GM18909 (cell line): ENCODE measurements at regions not wholly inside any gene's neighbourhood (a gene's known extent, or its start where the extent isn't known, plus 50 kb on each side); places are given as distances from the start of the nearest gene placed in this dataset.
"Not testable (repeated sequence)": the region's sequence is repeated elsewhere in the genome, so short reads cannot be mapped to it uniquely, and the experiment has no call there.

Experiments used
- ATAC-seq: cut with Tn5 transposase; IDR thresholded peaks from one replicate; pipeline ENCODE4 v1.9.1; 2021; ENCODE audit warnings: mild to moderate bottlenecking; ENCODE audit not compliant: unreplicated experiment, poor library complexity

DNA sequence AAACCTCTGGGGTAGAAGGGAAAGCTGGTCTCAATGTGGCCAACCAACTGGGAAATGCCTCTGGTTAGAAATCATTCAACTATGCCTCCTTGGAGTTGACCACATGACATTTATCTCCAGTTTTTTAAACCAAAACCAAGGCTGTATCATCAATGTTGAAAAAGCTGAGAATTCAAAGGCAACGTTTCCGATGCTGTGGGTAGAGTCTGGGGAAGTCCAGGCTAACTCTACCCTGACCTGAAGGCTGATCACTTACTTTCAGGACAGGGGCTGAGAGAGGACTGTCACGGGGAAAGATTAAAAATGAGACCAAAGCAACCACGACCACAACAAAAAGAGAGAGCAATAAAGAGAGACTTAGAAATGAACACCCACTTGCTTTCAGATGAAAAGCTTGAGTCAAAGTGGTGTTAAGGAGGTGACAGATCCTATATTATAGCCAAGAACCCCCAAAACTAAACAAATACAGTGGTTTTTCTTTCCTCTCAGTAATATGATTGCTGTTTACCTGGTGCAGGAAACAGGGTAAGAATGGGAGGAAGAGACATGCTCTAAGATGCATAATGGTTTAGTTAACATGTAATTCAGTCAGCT, 90.8 kb upstream of the TNFSF4 start:
- peak; percentile 89 for ATAC-seq

- ATAC-seq = no peak
Observed at GRCh38 chr1:173300061-173301044, 93.2 kb upstream of the TNFSF4 start.

DNA sequence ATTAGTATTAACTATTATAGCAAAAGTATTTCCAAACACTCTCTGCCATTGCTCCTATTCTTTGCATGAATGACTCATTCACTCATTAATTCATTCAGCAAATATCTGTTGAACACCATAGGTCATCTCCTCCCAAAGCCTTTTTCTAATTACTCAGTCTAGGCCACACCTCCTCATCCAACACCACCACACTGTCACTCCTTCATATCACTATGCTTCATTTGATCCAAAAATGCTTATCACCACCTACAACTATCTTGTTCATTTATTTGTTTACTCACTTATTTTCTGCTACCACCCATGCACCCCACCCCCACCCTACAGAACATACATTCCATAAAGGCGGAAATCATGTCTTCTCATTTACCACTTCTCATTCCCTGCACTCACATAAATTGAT, 94.4 kb upstream of the TNFSF4 start:
- no peak for ATAC-seq

- ATAC-seq = no peak
Observed at GRCh38 chr1:173302366-173302765, 95.2 kb upstream of the TNFSF4 start.

- ATAC-seq = no peak
Observed at GRCh38 chr1:173302890-173303829, 96.0 kb upstream of the TNFSF4 start.

GRCh38 chr1:173303984-173304383, 96.9 kb upstream of the TNFSF4 start:
- no peak for ATAC-seq

- ATAC-seq = no peak
Observed at GRCh38 chr1:173304529-173305227, 97.5 kb upstream of the TNFSF4 start.

DNA sequence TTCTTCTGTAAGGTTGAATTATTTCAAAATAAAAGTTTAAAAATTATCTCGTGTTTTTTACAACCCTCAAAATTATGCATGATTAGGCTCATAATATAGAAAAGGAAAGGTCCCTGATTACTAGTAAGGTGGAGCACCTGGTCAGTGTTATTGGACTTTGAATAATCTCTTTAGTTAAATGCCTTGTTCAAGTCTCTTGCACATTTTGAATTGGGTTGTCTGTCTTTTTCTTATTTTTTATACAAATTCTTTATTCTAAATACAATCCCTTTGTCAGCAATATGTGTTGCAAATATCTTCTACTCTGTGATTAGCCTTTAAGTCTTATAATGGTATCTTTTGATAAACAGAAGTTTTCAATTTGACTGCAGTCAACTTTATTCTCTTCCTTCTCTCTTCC, 100.7 kb upstream of the TNFSF4 start:
- ATAC-seq = no peak

DNA sequence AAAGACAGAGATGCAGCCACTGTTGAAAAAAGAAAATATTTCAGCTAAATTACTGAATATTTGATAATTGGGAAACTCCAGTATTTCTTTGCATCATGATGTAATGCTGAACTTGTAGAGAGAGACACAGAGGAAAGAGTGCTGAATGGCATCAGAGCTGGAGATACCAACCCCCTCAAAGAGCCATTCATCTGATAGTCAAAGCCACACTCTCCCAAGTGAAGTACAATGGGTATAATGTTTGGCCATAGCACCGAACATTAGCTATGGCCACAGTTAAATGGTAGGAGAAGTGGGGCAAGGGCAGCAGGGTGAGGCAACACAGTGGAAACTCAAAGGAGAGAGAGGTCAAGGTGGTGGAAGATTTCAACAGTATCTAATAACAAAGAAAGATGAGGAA, 107.5 kb upstream of the TNFSF4 start:
- ATAC-seq = no peak

DNA sequence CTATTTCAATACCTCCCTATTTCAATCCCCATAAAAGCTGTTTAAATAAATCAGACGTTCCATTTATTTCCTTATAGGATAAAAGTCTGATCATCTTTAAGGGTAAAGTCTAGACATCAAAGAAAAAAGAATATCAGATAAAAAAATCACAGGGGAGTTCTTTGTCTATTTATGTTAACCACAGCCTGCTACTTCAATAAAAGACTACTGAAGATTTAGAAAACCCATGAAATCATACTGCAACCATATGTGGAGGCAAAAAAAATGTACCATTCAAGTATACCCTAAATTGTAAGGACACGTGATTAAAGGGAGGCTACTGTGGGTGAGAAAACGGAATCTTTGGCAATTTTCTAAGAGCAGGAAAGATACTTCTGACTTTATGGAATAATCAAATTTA, 108.2 kb upstream of the TNFSF4 start:
- no peak for ATAC-seq

GRCh38 chr1:173318788-173319187, 111.7 kb upstream of the TNFSF4 start:
- no peak for ATAC-seq

GRCh38 chr1:173324352-173324751, 117.2 kb upstream of the TNFSF4 start:
- ATAC-seq = not testable (repeated sequence)

GRCh38 chr1:173327987-173328386, 120.9 kb upstream of the TNFSF4 start:
- not testable (repeated sequence) for ATAC-seq

DNA sequence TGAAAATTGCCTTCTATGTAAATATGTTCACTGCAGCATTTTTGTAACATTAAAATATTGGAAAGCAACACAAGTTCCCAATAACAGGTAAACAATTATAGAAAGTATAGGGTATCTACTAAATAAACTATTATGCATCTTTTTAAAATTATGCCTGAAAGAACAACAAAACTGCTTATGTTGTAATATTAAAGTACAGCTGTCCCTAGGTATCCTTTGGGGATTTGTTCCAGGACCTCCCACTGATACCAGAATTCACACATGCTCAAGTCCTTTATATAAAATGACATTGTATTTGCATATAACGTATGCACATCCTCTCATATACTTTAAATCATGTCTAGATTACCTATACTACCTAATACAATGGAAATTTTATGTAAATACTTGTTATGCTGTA, 121.8 kb upstream of the TNFSF4 start:
- no peak for ATAC-seq

DNA sequence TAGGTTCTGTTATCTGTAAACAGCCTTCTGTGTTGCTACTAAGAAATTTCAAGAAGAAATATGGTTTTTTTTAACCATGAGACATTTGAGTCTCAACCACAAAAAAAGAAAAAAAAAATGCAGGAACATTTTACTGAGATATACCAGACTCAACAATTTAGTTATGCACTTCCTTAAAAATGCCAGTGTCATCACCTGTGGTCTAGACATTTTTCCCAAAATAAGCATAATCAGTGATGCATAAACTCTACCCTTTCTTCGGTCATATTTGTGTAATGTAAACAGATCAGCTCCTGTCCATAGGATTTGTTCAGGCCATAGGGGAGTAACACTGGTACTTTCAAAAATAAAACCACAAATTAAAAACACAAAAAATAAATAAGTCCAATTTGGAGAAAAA, 122.6 kb upstream of the TNFSF4 start:
- ATAC-seq = no peak

DNA sequence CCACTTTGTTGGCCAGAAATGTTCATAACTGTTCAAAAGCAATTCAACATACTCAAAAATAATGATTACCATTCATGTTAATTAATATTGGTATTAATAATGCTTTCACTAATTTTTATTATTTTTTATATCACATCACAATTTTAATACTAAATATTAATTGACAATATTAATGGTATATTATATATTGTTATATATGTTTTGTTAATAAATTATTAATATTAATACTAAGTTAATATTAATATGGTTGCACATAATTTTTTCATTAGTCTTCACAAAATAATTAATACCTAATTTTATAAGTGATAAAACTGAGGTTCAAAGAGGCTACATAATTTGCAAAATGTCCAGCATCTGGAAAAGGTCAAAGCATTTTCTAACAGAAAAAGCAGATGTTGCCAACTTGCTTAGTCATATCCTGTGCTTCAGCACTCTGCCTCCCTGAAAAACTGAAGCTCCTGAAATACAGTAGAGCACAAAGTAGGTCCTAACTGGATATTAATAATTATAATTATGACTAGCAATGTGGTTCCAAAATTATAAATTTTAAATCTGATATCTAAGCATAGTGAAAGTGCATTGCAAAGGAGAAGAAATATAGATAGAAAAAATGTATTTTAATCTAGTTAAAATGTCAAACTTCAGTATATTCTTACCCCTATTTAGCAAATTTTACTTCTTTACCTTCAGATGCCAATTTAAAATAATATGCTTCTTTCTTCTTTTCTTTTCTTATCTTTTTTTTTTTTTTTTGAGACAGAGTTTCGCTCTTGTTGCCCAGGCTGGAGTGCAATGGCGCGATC, 123.2 kb upstream of the TNFSF4 start:
- ATAC-seq = no peak

GRCh38 chr1:173330952-173331548, 123.9 kb upstream of the TNFSF4 start:
- ATAC-seq = not testable (repeated sequence)

DNA sequence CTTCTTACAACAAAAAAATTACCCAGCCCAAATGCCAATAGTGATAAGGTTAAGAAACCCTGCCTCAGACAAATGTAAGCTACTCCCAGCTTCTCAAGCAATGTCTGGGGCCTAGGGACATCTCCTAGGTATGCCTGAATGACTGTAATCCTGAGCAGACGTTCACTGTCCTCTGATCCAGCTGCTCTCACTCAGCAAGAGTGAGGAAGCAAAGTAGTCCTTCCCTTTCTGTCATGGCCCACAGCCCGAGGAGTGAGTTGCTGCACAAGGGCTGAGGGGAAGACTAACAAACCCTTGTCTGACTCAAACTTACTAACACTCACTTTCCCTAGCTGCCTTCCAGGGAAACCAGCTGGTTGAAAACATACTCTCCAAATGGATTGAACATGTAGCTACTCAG, 124.9 kb upstream of the TNFSF4 start:
- no peak for ATAC-seq

- peak; percentile 78 for ATAC-seq
Observed at GRCh38 chr1:173333581-173333980, 126.5 kb upstream of the TNFSF4 start.
